GM12874 (cell line): ENCODE measurements at regions not wholly inside any gene's neighbourhood (a gene's known extent, or its start where the extent isn't known, plus 50 kb on each side); places are given as distances from the start of the nearest gene placed in this dataset.

ENCODE experiments used
- CTCF ChIP-seq: IDR thresholded peaks from 2 replicates; pipeline ENCODE4 v1.5.1; 2011; ENCODE audit warnings: low read depth, mild to moderate bottlenecking, control low read depth, low read length, moderate library complexity; ENCODE audit not compliant: insufficient read depth

- no peak for TF ChIP-seq CTCF
These were observed 112.2 kb downstream of the TES start for GRCh38 chr7:116322541-116322940.

GRCh38 chr7:116324582-116324981 lies 114.2 kb downstream of the TES start:
- no peak for TF ChIP-seq CTCF

- TF ChIP-seq CTCF: no peak
These were observed 115.2 kb downstream of the TES start for GRCh38 chr7:116325517-116325916.

- no peak for TF ChIP-seq CTCF
These were observed 116.8 kb downstream of the TES start for GRCh38 chr7:116327135-116327534.

GRCh38 chr7:116327752-116328151 lies 117.4 kb downstream of the TES start:
- no peak for TF ChIP-seq CTCF

GRCh38 chr7:116328161-116328560 lies 117.8 kb downstream of the TES start:
- no peak for TF ChIP-seq CTCF

GRCh38 chr7:116329686-116330503 lies 119.6 kb downstream of the TES start:
- no peak for TF ChIP-seq CTCF

- no peak for TF ChIP-seq CTCF
These were observed 120.7 kb downstream of the TES start for GRCh38 chr7:116331020-116331419.
